Astrocyte of the spinal cord (primary cell): ENCODE measurements at regions not wholly inside any gene's neighbourhood (a gene's known extent, or its start where the extent isn't known, plus 50 kb on each side); places are given as distances from the start of the nearest gene placed in this dataset.

Source experiments
- DNase-seq: peaks from one replicate; pipeline ENCODE4 v3.0.0; 2011; ENCODE audit warnings: low read depth, low spot score
- H3K4me3 ChIP-seq: 2 replicates; pipeline ENCODE4 v1.5.1; 2011; ENCODE audit warnings: low read depth, mild to moderate bottlenecking, low read length, moderate library complexity
- CTCF ChIP-seq: IDR thresholded peaks from 2 replicates; pipeline ENCODE4 v1.5.1; 2012; ENCODE audit warnings: low read depth, mild to moderate bottlenecking, low read length, inconsistent platforms
- in situ Hi-C: cut with HindIII; loops from 2 replicates; pipeline ENCODE4 v1.10.0; 2017; ENCODE audit warnings: low sequenced_read_pairs

DNA sequence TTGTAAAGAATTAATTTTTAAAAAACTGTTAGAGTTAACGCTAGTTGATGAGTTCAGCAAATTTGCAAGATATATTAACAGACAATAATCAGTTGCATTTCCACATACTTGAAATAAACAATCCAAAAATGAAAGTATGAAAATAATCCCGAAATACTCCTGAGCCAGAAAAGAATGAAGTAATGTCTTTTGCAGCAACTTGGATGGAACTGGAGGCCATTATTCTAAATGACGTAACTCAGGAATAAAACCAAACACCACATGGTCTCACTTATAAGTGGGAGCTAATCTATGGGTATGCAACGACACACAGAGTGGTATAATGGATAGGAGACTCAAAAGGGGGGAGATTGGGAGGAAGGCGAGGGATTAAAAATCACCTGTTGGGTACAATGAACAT is 872.9 kb upstream of the GJE1 start:
- DNase-seq, result no peak
- in situ Hi-C loops, result no loop called here
- no peak overlapping the region for H3K4me3 ChIP-seq
- TF ChIP-seq CTCF, result no peak

DNA sequence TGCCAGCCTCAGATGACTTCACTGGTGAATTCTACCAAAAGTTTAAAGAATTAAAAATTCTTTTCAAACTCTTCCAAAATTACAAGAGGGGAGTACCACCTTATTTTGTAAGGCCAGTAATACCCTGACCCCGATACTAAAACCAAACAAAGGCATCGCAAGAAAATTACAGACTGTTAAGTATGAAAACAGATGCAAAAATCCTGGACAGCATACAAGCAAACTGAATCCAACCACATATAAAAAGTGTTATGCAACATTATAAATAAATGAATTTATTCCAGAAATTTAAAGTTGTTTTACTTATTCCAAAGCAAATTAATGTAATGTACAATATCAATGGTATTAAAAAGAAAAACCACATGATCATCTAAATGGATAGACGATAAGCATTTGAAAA is 873.6 kb upstream of the GJE1 start:
- in situ Hi-C loops, result no loop called here

DNA sequence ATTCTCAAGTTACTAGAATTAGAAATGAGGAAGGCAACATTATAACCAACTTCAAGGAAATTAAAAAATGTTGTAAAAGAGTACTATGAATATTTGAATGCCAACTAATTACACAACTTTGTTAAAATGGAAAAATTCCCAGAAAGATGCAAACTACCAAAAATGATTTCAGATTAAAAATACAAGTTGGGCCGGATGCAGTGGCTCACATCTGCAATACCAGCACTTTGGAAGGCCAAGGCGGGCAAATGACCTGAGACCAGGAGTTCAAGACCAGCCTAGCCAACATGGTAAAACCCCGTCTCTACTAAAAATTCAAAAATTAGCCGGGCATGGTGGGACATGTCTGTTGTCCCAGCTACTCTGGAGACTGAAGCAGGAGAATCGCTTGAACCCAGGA is 874.2 kb upstream of the GJE1 start:
- no peak for DNase-seq
- no peak for TF ChIP-seq CTCF
- in situ Hi-C loops, result no loop called here
- no peak overlapping the region for H3K4me3 ChIP-seq

More for the DNA sequence above, 873.6 kb upstream of the GJE1 start:
- no peak for DNase-seq
- H3K4me3 ChIP-seq, result no peak overlapping the region
- no peak for TF ChIP-seq CTCF

- no peak for TF ChIP-seq CTCF
- in situ Hi-C loops, result no loop called here
- no peak for DNase-seq
Observed at GRCh38 chr6:141254336-141254735, 878.4 kb upstream of the GJE1 start.

GRCh38 chr6:141252828-141253608 is 879.7 kb upstream of the GJE1 start:
- DNase-seq, result peak; percentile 12
- TF ChIP-seq CTCF, result no peak
- in situ Hi-C loops, result no loop called here
- H3K4me3 ChIP-seq, result no peak overlapping the region

More at GRCh38 chr6:141254336-141254735, 878.4 kb upstream of the GJE1 start:
- H3K4me3 ChIP-seq, result no peak overlapping the region

DNA sequence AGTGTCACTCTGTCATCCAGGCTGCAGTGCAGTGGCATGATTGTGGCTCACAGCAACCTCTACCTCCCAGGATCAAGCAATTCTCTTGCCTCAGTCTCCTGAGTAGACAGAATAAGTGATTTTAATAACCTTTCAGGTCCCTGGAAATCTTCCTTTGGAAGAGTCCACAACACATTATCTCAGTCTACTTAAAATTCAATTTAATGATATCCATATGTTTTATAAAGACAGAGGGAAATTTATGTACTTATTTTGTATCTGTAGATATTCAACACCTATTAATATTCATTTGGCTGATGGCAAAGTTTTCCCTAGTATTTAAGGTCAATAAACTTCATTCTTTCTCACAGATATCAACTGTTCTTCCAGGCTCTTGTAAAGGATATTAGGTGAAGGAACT is 881.4 kb upstream of the GJE1 start:
- in situ Hi-C loops, result no loop called here

More for the DNA sequence above, 881.4 kb upstream of the GJE1 start:
- DNase-seq, result no peak
- H3K4me3 ChIP-seq, result no peak overlapping the region
- no peak for TF ChIP-seq CTCF
